HepG2 (cell line): ENCODE measurements at regions not wholly inside any gene's neighbourhood (a gene's known extent, or its start where the extent isn't known, plus 50 kb on each side); places are given as distances from the start of the nearest gene placed in this dataset.

Experiments
- BRCA1 ChIP-seq: sonication (generic); formaldehyde crosslinking; IDR thresholded peaks from 2 replicates; pipeline ENCODE4 v1.4.0; 2020; ENCODE audit warnings: missing genetic modification reagents
- FOXM1 ChIP-seq: sonication (generic); formaldehyde crosslinking; IDR thresholded peaks from 2 replicates; pipeline ENCODE4 v1.5.0; 2020; ENCODE audit warnings: missing genetic modification reagents
- TAF1 ChIP-seq: sonication (generic); formaldehyde crosslinking; IDR thresholded peaks from 2 replicates; pipeline ENCODE4 v1.4.0; 2020; ENCODE audit warnings: missing genetic modification reagents
- TF ChIP-seq, protein P1 (sequence below): conservative IDR thresholded peaks from 2 replicates; pipeline ENCODE4 v1.6.1; 2018; ENCODE audit warnings: missing genetic modification reagents

DNA sequence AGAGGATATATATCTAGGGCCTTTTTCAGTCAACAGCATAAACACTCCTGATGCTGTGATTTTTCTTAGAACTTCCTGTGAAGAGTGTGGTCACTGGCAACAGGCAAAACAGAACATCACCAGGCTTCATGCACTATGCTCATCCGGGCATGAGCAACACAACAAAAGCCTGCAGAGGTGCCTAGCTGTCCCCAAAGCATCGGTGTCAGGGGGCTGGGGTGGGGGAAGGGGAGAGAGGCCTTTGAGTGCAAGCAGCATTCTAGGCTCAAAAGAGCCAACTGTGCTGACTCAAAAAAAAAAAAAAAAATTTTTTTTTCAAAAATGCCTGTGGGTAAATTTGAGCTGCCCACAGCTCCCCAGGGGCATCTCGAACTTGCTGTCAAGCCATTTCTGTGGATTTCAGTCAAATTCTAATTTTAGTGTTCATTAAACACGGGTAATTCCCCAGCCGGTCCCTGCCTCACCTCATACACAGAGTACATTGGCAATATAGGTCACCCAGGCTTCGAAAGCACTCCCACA is 194.6 kb upstream of the DYNLRB2 start:
- no peak for TF ChIP-seq TAF1 (CRISPR knock-in tag)
- TF ChIP-seq, protein P1, sequence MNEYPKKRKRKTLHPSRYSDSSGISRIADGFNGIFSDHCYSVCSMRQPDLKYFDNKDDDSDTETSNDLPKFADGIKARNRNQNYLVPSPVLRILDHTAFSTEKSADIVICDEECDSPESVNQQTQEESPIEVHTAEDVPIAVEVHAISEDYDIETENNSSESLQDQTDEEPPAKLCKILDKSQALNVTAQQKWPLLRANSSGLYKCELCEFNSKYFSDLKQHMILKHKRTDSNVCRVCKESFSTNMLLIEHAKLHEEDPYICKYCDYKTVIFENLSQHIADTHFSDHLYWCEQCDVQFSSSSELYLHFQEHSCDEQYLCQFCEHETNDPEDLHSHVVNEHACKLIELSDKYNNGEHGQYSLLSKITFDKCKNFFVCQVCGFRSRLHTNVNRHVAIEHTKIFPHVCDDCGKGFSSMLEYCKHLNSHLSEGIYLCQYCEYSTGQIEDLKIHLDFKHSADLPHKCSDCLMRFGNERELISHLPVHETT (CRISPR knock-in tag) = no peak
- no peak for TF ChIP-seq FOXM1
- TF ChIP-seq BRCA1 = no peak
